ENCODE measurements at regions not wholly inside any gene's neighbourhood (a gene's known extent, or its start where the extent isn't known, plus 50 kb on each side); places are given as distances from the start of the nearest gene placed in this dataset.

GRCh38 chr2:142722569-142722968 is 154.9 kb upstream of the KYNU start:
- TF ChIP-seq POLR2A (IDR thresholded peaks at IDR 0.05; ENCODE audit: low read length) = no peak
- TF ChIP-seq GATA1 (IDR thresholded peaks at IDR 0.05; ENCODE audit: low read depth, low read length) = no peak
